HepG2 (cell line): ENCODE measurements at regions not wholly inside any gene's neighbourhood (a gene's known extent, or its start where the extent isn't known, plus 50 kb on each side); places are given as distances from the start of the nearest gene placed in this dataset.

Experiments used
- AHDC1 ChIP-seq: sonication (generic); formaldehyde crosslinking; IDR thresholded peaks from 2 replicates; pipeline ENCODE4 v1.5.1; 2020; ENCODE audit warnings: mild to moderate bottlenecking, missing genetic modification reagents, borderline replicate concordance
- FOXP4 ChIP-seq: sonication (generic); formaldehyde crosslinking; IDR thresholded peaks from 2 replicates; pipeline ENCODE4 v1.4.0; 2020; ENCODE audit warnings: missing genetic modification reagents
- NCOR1 ChIP-seq: fragments of 200-600 bp; sonication (generic); IDR thresholded peaks from 2 replicates; pipeline ENCODE4 v1.7.0; 2017; ENCODE audit warnings: antibody characterized with exemption, low read length, borderline replicate concordance
- SKIL ChIP-seq: sonication (generic); formaldehyde crosslinking; IDR thresholded peaks from 2 replicates; pipeline ENCODE4 v1.8.0; 2022; ENCODE audit warnings: missing genetic modification reagents, mild to moderate bottlenecking, moderate library complexity, borderline replicate concordance
- SMYD3 ChIP-seq: sonication (generic); formaldehyde crosslinking; IDR thresholded peaks from 2 replicates; pipeline ENCODE4 v1.8.1; 2023; ENCODE audit warnings: mild to moderate bottlenecking, missing genetic modification reagents
- TARDBP ChIP-seq: sonication (generic); formaldehyde crosslinking; IDR thresholded peaks from 2 replicates; pipeline ENCODE4 v1.8.0; 2022; ENCODE audit warnings: mild to moderate bottlenecking, missing genetic modification reagents
- TBX2 ChIP-seq: sonication (generic); formaldehyde crosslinking; IDR thresholded peaks from 2 replicates; pipeline ENCODE4 v1.5.0; 2020; ENCODE audit warnings: missing genetic modification reagents, mild to moderate bottlenecking, borderline replicate concordance
- TP53 ChIP-seq: sonication (generic); formaldehyde crosslinking; conservative IDR thresholded peaks from 2 replicates; pipeline ENCODE4 v1.4.0; 2020; ENCODE audit warnings: missing genetic modification reagents
- YY1 ChIP-seq: IDR thresholded peaks from 2 replicates; pipeline ENCODE4 v1.6.1; 2011; ENCODE audit warnings: low read length, low read depth, moderate library complexity, mild to moderate bottlenecking; ENCODE audit not compliant: insufficient read depth, insufficient replicate concordance
- ZBTB39 ChIP-seq: sonication (generic); formaldehyde crosslinking; IDR thresholded peaks from 2 replicates; pipeline ENCODE4 v1.5.0; 2020; ENCODE audit warnings: missing genetic modification reagents
- ZNF326 ChIP-seq: sonication (generic); formaldehyde crosslinking; IDR thresholded peaks from 2 replicates; pipeline ENCODE4 v1.4.0; 2020; ENCODE audit warnings: missing genetic modification reagents, borderline replicate concordance
- ZNF761 ChIP-seq: sonication (generic); formaldehyde crosslinking; conservative IDR thresholded peaks from 2 replicates; pipeline ENCODE4 v1.4.0; 2020; ENCODE audit warnings: mild to moderate bottlenecking, missing genetic modification reagents
- ZNF850 ChIP-seq: sonication (generic); formaldehyde crosslinking; conservative IDR thresholded peaks from 2 replicates; pipeline ENCODE4 v1.9.0; 2021; ENCODE audit warnings: mild to moderate bottlenecking, missing genetic modification reagents
- ZNF878 ChIP-seq: sonication (generic); formaldehyde crosslinking; IDR thresholded peaks from 2 replicates; pipeline ENCODE4 v1.8.1; 2023; ENCODE audit warnings: mild to moderate bottlenecking, missing genetic modification reagents, moderate library complexity
- TF ChIP-seq, protein P1 (sequence below): IDR thresholded peaks from 2 replicates; pipeline ENCODE4 v1.6.1; 2016; ENCODE audit warnings: mild to moderate bottlenecking, missing biosample characterization, missing genetic modification reagents
- TF ChIP-seq, protein P2 (sequence below): sonication (generic); formaldehyde crosslinking; IDR thresholded peaks from 2 replicates; pipeline ENCODE4 v1.5.0; 2020; ENCODE audit warnings: missing genetic modification reagents

DNA sequence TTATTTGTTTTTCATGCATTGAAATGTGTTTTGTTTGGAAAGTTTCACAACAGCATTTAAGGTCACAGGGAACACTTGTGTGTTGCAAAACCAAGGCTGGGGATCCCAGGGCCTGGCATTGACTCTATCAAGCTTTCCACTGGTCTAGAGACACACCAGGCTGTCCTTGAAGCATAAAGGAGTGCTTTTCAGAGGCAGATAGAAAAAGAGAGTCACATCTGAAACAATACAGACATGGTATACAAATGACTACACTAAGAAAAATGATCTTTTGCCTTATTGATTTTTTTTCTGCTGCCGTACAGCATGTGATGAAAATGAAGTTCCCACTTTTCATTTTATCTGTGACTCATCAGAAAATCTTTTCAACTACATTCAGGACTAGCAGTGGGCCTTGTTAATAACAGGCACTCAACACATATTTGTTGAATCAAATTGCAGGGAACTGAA, 61.9 kb upstream of the ZCCHC2 start (continued):
- 0 out of 2 replicates have a peak, but pooled peaks have one; percentile 28 for TF ChIP-seq SKIL (CRISPR knock-in tag)
- TF ChIP-seq, protein P1, sequence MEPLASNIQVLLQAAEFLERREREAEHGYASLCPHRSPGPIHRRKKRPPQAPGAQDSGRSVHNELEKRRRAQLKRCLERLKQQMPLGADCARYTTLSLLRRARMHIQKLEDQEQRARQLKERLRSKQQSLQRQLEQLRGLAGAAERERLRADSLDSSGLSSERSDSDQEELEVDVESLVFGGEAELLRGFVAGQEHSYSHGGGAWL (CRISPR knock-in tag): no peak
- peak; percentile 20 for TF ChIP-seq YY1
- TF ChIP-seq ZNF326: no peak
- peak; percentile 98 for TF ChIP-seq FOXP4 (CRISPR knock-in tag)
- TF ChIP-seq, protein P2, sequence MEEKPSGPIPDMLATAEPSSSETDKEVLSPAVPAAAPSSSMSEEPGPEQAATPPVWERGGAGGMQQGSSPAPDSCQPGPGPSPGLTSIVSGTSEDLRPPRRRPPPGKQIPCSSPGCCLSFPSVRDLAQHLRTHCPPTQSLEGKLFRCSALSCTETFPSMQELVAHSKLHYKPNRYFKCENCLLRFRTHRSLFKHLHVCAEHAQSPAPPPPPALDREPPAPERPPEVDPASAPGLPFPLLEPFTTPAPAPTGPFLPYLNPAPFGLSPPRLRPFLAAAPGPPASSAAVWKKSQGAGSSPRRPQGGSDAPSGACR (CRISPR knock-in tag): no peak; the same call in 1 of the 2 replicates
- peak; percentile 59; the same call in 1 of the 2 replicates for TF ChIP-seq SMYD3 (CRISPR knock-in tag)
- peak; percentile 28; the same call in 1 of the 2 replicates for TF ChIP-seq ZNF878 (CRISPR knock-in tag)
- peak; percentile 88 for TF ChIP-seq NCOR1
- no peak for TF ChIP-seq ZNF761 (CRISPR knock-in tag)
- TF ChIP-seq TBX2: peak; percentile 74; the same call in 1 of the 2 replicates
- TF ChIP-seq AHDC1 (CRISPR knock-in tag): peak; percentile 92; the same call in 1 of the 2 replicates
- TF ChIP-seq ZBTB39: no peak
- peak; percentile 75; the same call in 1 of the 2 replicates for TF ChIP-seq TARDBP (CRISPR knock-in tag)
- no peak for TF ChIP-seq TP53 (CRISPR knock-in tag)
- TF ChIP-seq ZNF850: no peak
